Lower leg skin (tissue), 3 donors: ENCODE measurements at regions not wholly inside any gene's neighbourhood (a gene's known extent, or its start where the extent isn't known, plus 50 kb on each side); places are given as distances from the start of the nearest gene placed in this dataset.

Experiments
- CTCF ChIP-seq, 3 donors: fragments of 450-650 bp; IDR thresholded peaks; one replicate each; pipeline ENCODE4 v1.5.1; 2016; ENCODE audit warnings: antibody characterized with exemption in 3 of 3, mild to moderate bottlenecking in 3 of 3, moderate library complexity in 2 of 3
- POLR2A ChIP-seq, 2 donors: fragments of 450-650 bp; IDR thresholded peaks; one replicate each; pipeline ENCODE4 v1.6.1; 2016 to 2017; ENCODE audit warnings: antibody characterized with exemption in 2 of 2, mild to moderate bottlenecking in 1 of 2, moderate library complexity in 1 of 2

GRCh38 chr22:25482868-25483639 lies 81.4 kb upstream of the GRK3 start:
- TF ChIP-seq CTCF (IDR thresholded peaks at IDR 0.05): no peak
- TF ChIP-seq POLR2A (IDR thresholded peaks at IDR 0.05): no peak
